BE2C (cell line): ENCODE measurements at regions not wholly inside any gene's neighbourhood (a gene's known extent, or its start where the extent isn't known, plus 50 kb on each side); places are given as distances from the start of the nearest gene placed in this dataset.
"Not testable (repeated sequence)": the region's sequence is repeated elsewhere in the genome, so short reads cannot be mapped to it uniquely, and the experiment has no call there.

Experiments
- DNase-seq: peaks from one replicate; pipeline ENCODE4 v3.0.0-alpha.2; 2020
- H3K27me3 ChIP-seq: fragments of 250-450 bp; sonication (Bioruptor Pico); 2 replicates; pipeline ENCODE4 v1.5.1; 2020; ENCODE audit warnings: mild to moderate bottlenecking
- H3K36me3 ChIP-seq: fragments of 250-450 bp; sonication (Bioruptor Pico); 2 replicates; pipeline ENCODE4 v1.5.1; 2020; ENCODE audit warnings: mild to moderate bottlenecking
- H3K4me1 ChIP-seq: fragments of 250-450 bp; sonication (Bioruptor Pico); 2 replicates; pipeline ENCODE4 v1.5.1; 2020
- H3K4me3 ChIP-seq: 2 replicates; pipeline ENCODE4 v1.5.1; 2011; ENCODE audit warnings: low read depth, low read length
- H3K9me3 ChIP-seq: fragments of 250-450 bp; sonication (Bioruptor Pico); 2 replicates; pipeline ENCODE4 v1.5.1; 2020

- H3K27me3 ChIP-seq, H3K4me1 ChIP-seq, H3K36me3 ChIP-seq, H3K9me3 ChIP-seq: not testable (repeated sequence)
- peak; percentile 46 for DNase-seq
- peak overlapping the region; percentile 28 for H3K4me3 ChIP-seq
These were observed 2898.2 kb downstream of the RPIA start for GRCh38 chr2:91589454-91590328.

GRCh38 chr2:91590381-91590780 is 2898.9 kb downstream of the RPIA start:
- not testable (repeated sequence) for H3K4me1 ChIP-seq, H3K9me3 ChIP-seq, DNase-seq, H3K27me3 ChIP-seq, H3K4me3 ChIP-seq, H3K36me3 ChIP-seq

GRCh38 chr2:91591066-91591465 is 2899.6 kb downstream of the RPIA start:
- DNase-seq, H3K27me3 ChIP-seq: not testable (repeated sequence)

GRCh38 chr2:91597436-91597835 is 2906.0 kb downstream of the RPIA start:
- H3K9me3 ChIP-seq, H3K36me3 ChIP-seq, H3K27me3 ChIP-seq, DNase-seq, H3K4me3 ChIP-seq, H3K4me1 ChIP-seq: not testable (repeated sequence)

More at GRCh38 chr2:91591066-91591465, 2899.6 kb downstream of the RPIA start:
- not testable (repeated sequence) for H3K36me3 ChIP-seq, H3K9me3 ChIP-seq, H3K4me3 ChIP-seq, H3K4me1 ChIP-seq

GRCh38 chr2:91598519-91598918 is 2907.0 kb downstream of the RPIA start:
- not testable (repeated sequence) for H3K36me3 ChIP-seq, H3K27me3 ChIP-seq, H3K9me3 ChIP-seq, DNase-seq, H3K4me3 ChIP-seq, H3K4me1 ChIP-seq

- DNase-seq, result not testable (repeated sequence)
These were observed 2907.5 kb downstream of the RPIA start for GRCh38 chr2:91599000-91599399.

GRCh38 chr2:91602860-91603259 is 2911.4 kb downstream of the RPIA start:
- DNase-seq, H3K27me3 ChIP-seq, H3K4me1 ChIP-seq, H3K9me3 ChIP-seq, H3K36me3 ChIP-seq, H3K4me3 ChIP-seq: not testable (repeated sequence)

More at GRCh38 chr2:91599000-91599399, 2907.5 kb downstream of the RPIA start:
- H3K9me3 ChIP-seq, H3K4me3 ChIP-seq, H3K27me3 ChIP-seq, H3K36me3 ChIP-seq, H3K4me1 ChIP-seq: not testable (repeated sequence)

- H3K9me3 ChIP-seq, H3K4me1 ChIP-seq, H3K27me3 ChIP-seq, H3K4me3 ChIP-seq, DNase-seq, H3K36me3 ChIP-seq: not testable (repeated sequence)
These were observed 2912.5 kb downstream of the RPIA start for GRCh38 chr2:91603996-91604395.

GRCh38 chr2:91604629-91605028 is 2913.2 kb downstream of the RPIA start:
- not testable (repeated sequence) for H3K36me3 ChIP-seq, H3K27me3 ChIP-seq, H3K9me3 ChIP-seq, H3K4me3 ChIP-seq, H3K4me1 ChIP-seq, DNase-seq

- DNase-seq, H3K4me1 ChIP-seq, H3K9me3 ChIP-seq: not testable (repeated sequence)
These were observed 2932.3 kb downstream of the RPIA start for GRCh38 chr2:91623739-91624138.

GRCh38 chr2:91628471-91628870 is 2937.0 kb downstream of the RPIA start:
- H3K36me3 ChIP-seq, H3K27me3 ChIP-seq, H3K4me1 ChIP-seq, H3K9me3 ChIP-seq, DNase-seq, H3K4me3 ChIP-seq: not testable (repeated sequence)

More at GRCh38 chr2:91623739-91624138, 2932.3 kb downstream of the RPIA start:
- H3K4me3 ChIP-seq, H3K36me3 ChIP-seq, H3K27me3 ChIP-seq: not testable (repeated sequence)

- not testable (repeated sequence) for H3K27me3 ChIP-seq, H3K36me3 ChIP-seq, H3K4me3 ChIP-seq, H3K9me3 ChIP-seq, H3K4me1 ChIP-seq
- DNase-seq, result peak; percentile 54
These were observed 2965.7 kb downstream of the RPIA start for GRCh38 chr2:91657193-91657592.

GRCh38 chr2:91658336-91658735 is 2966.9 kb downstream of the RPIA start:
- not testable (repeated sequence) for H3K36me3 ChIP-seq, H3K4me1 ChIP-seq, H3K9me3 ChIP-seq, H3K27me3 ChIP-seq, DNase-seq, H3K4me3 ChIP-seq

GRCh38 chr2:91659189-91659916 is 2967.9 kb downstream of the RPIA start:
- not testable (repeated sequence) for H3K9me3 ChIP-seq, H3K36me3 ChIP-seq, H3K27me3 ChIP-seq, DNase-seq, H3K4me1 ChIP-seq
- H3K4me3 ChIP-seq, result peak overlapping the region; percentile 32

GRCh38 chr2:91659917-91660275 is 2968.4 kb downstream of the RPIA start:
- not testable (repeated sequence) for H3K27me3 ChIP-seq, H3K36me3 ChIP-seq, H3K4me1 ChIP-seq, H3K9me3 ChIP-seq
- H3K4me3 ChIP-seq, result peak overlapping the region; percentile 38; the same call in 1 of the 2 replicates
- DNase-seq, result peak; percentile 57

- H3K27me3 ChIP-seq, H3K36me3 ChIP-seq, H3K4me1 ChIP-seq, DNase-seq, H3K4me3 ChIP-seq, H3K9me3 ChIP-seq: not testable (repeated sequence)
These were observed 2975.9 kb downstream of the RPIA start for GRCh38 chr2:91667341-91667740.
